HCT116 (cell line): ENCODE measurements at regions not wholly inside any gene's neighbourhood (a gene's known extent, or its start where the extent isn't known, plus 50 kb on each side); places are given as distances from the start of the nearest gene placed in this dataset.

ENCODE experiments used
- ATAC-seq: fragments of 200-7000 bp; cut with Tn5 transposase; 2 replicates; pipeline ENCODE4 v1.9.1; 2020; ENCODE audit warnings: mild to moderate bottlenecking, moderate library complexity
- BruUV-seq: library from RNA; stranded (reverse); fragments of 400-500 nt; replicated peaks from 2 replicates; lab custom pipeline; 2021; lab: Mats Ljungman, UMichigan
- CTCF ChIA-PET: fragments of 300-600 bp; sonication (Branson Sonifier 250); formaldehyde crosslinking; loops from one replicate; lab custom pipeline; 2021; ENCODE audit warnings: antibody characterized with exemption; lab: Charles Lee
- POLR2A ChIA-PET: fragments of 300-600, 350-600 bp; sonication (Branson Sonifier 250); formaldehyde crosslinking; loops from one replicate; lab custom pipeline; 2021; ENCODE audit warnings: antibody characterized with exemption; lab: Charles Lee
- RAD21 ChIA-PET, 2 experiments: fragments of 300-600 bp; sonication (Branson Sonifier 250); formaldehyde crosslinking; loops; one replicate each; lab custom pipeline; 2023; ENCODE audit warnings: low total read pairs in 2 of 2; ENCODE audit not compliant: uncharacterized antibody in 2 of 2, unreplicated experiment in 2 of 2, low non-redundant PET in 1 of 2; lab: Charles Lee
- DNase-seq: peaks from one replicate; pipeline ENCODE4 v3.0.0-alpha.2; 2010; ENCODE audit warnings: low read depth, low spot score
- H2AFZ ChIP-seq: fragments of 200-600 bp; shearing (Covaris generic), sonication (generic); 2 replicates; pipeline ENCODE4 v1.6.1; 2017; ENCODE audit warnings: low read depth, mixed run types, mixed read lengths, antibody characterized with exemption, low read length; ENCODE audit not compliant: poor library complexity, severe bottlenecking
- H3K27ac ChIP-seq: 2 replicates; pipeline ENCODE4 v1.5.1; 2012; ENCODE audit warnings: low read depth, low read length
- H3K27me3 ChIP-seq: fragments of 200-600 bp; sonication (generic); 2 replicates; pipeline ENCODE4 v1.6.1; 2016; ENCODE audit warnings: mixed run types, low read length, mixed read lengths; ENCODE audit not compliant: insufficient read depth
- H3K36me3 ChIP-seq, 2 experiments: fragments of 200-500 bp in 1 of 2; fragments of 200-600 bp in 1 of 2; sonication (Bioruptor generic) in 1 of 2; sonication (generic) in 1 of 2; 2 replicates each; pipeline versions ENCODE4 v1.5.1 to v1.6.1; 2014 to 2016; ENCODE audit warnings: low read length in 2 of 2, inconsistent platforms in 1 of 2, mixed read lengths in 1 of 2, mixed run types in 1 of 2; ENCODE audit not compliant: insufficient read depth in 2 of 2, control insufficient read depth in 1 of 2
- H3K4me1 ChIP-seq, 2 experiments: fragments of 200-600 bp in 1 of 2; sonication (generic) in 1 of 2; 2 replicates each; pipeline versions ENCODE4 v1.5.1 to v1.6.1; 2012 to 2017; ENCODE audit warnings: low read length in 2 of 2, inconsistent platforms in 1 of 2, mild to moderate bottlenecking in 1 of 2, mixed read lengths in 1 of 2, mixed run types in 1 of 2, moderate library complexity in 1 of 2; ENCODE audit not compliant: insufficient read depth in 2 of 2, control insufficient read depth in 1 of 2
- H3K4me2 ChIP-seq: fragments of 200-600 bp; sonication (generic); 2 replicates; pipeline ENCODE4 v1.6.1; 2017; ENCODE audit warnings: mixed run types, low read length, mixed read lengths
- H3K4me3 ChIP-seq, 2 experiments: fragments of 200-600 bp in 1 of 2; sonication (generic) in 1 of 2; replicated peaks in 1 of 2; 2 replicates each; pipeline ENCODE4 v1.5.1; 2011 to 2016; ENCODE audit warnings: low read length in 2 of 2, control low read depth in 1 of 2, low read depth in 1 of 2, mild to moderate bottlenecking in 1 of 2, mixed read lengths in 1 of 2, mixed run types in 1 of 2
- H3K79me2 ChIP-seq: fragments of 200-600 bp; sonication (generic); 2 replicates; pipeline ENCODE4 v1.6.1; 2017; ENCODE audit warnings: mild to moderate bottlenecking, mixed run types, low read length, moderate library complexity, mixed read lengths; ENCODE audit not compliant: insufficient read depth
- H3K9ac ChIP-seq: fragments of 200-600 bp; sonication (generic); 2 replicates; pipeline ENCODE4 v1.6.1; 2016; ENCODE audit warnings: low read length, mixed read lengths
- H3K9me2 ChIP-seq: fragments of 200-600 bp; sonication (generic), shearing (Covaris generic); 2 replicates; pipeline ENCODE4 v1.6.1; 2017; ENCODE audit warnings: mixed run types, mild to moderate bottlenecking, moderate library complexity; ENCODE audit not compliant: insufficient read depth
- H3K9me3 ChIP-seq, 2 experiments: fragments of 200-500 bp in 1 of 2; fragments of 200-600 bp in 1 of 2; sonication (Bioruptor generic) in 1 of 2; sonication (generic) in 1 of 2; 2 replicates each; pipeline ENCODE4 v1.6.1; 2014 to 2017; ENCODE audit warnings: low read length in 2 of 2, mixed read lengths in 2 of 2, inconsistent platforms in 1 of 2, low read depth in 1 of 2, mild to moderate bottlenecking in 1 of 2, mixed run types in 1 of 2, moderate library complexity in 1 of 2; ENCODE audit not compliant: control insufficient read depth in 1 of 2, insufficient read depth in 1 of 2
- H4K20me1 ChIP-seq: fragments of 200-600 bp; sonication (generic), shearing (Covaris generic); 2 replicates; pipeline ENCODE4 v1.6.1; 2017; ENCODE audit warnings: mixed run types, mild to moderate bottlenecking, moderate library complexity; ENCODE audit not compliant: insufficient read depth
- CEBPB ChIP-seq: IDR thresholded peaks from 2 replicates; pipeline ENCODE4 v1.6.1; 2012; ENCODE audit warnings: low read depth
- EGR1 ChIP-seq: IDR thresholded peaks from 2 replicates; pipeline ENCODE4 v1.6.1; 2012; ENCODE audit warnings: low read depth
- ELF1 ChIP-seq: IDR thresholded peaks from 2 replicates; pipeline ENCODE4 v1.6.1; 2012; ENCODE audit warnings: low read depth, borderline replicate concordance
- EZH2 ChIP-seq: fragments of 200-600 bp; sonication (generic); IDR thresholded peaks from 2 replicates; pipeline ENCODE4 v1.6.1; 2017; ENCODE audit warnings: antibody characterized with exemption, mixed run types
- FOSL1 ChIP-seq: IDR thresholded peaks from 2 replicates; pipeline ENCODE4 v1.6.1; 2012; ENCODE audit warnings: low read depth
- JUND ChIP-seq: IDR thresholded peaks from 2 replicates; pipeline ENCODE4 v1.6.1; 2012
- POLR2A ChIP-seq: IDR thresholded peaks from 2 replicates; pipeline ENCODE4 v1.7.0; 2011; ENCODE audit warnings: borderline replicate concordance; ENCODE audit not compliant: insufficient read depth, insufficient read length; ENCODE audit errors: extremely low read depth
- RAD21 ChIP-seq: IDR thresholded peaks from 2 replicates; pipeline ENCODE4 v1.6.1; 2012; ENCODE audit warnings: low read depth, mild to moderate bottlenecking
- SIN3A ChIP-seq: IDR thresholded peaks from 2 replicates; pipeline ENCODE4 v1.6.1; 2012; ENCODE audit warnings: low read depth
- SP1 ChIP-seq: IDR thresholded peaks from 2 replicates; pipeline ENCODE4 v1.6.1; 2012; ENCODE audit warnings: low read depth
- SRF ChIP-seq: IDR thresholded peaks from 2 replicates; pipeline ENCODE4 v1.6.1; 2012; ENCODE audit warnings: low read depth
- TCF7L2 ChIP-seq: IDR thresholded peaks from 2 replicates; pipeline ENCODE4 v1.7.0; 2011; ENCODE audit warnings: borderline replicate concordance, inconsistent platforms; ENCODE audit not compliant: insufficient read depth, insufficient read length; ENCODE audit errors: extremely low read depth
- YY1 ChIP-seq: IDR thresholded peaks from 2 replicates; pipeline ENCODE4 v1.6.1; 2011; ENCODE audit warnings: low read length, low read depth, moderate library complexity, mild to moderate bottlenecking; ENCODE audit not compliant: insufficient replicate concordance; ENCODE audit errors: extremely low read depth
- ZFX ChIP-seq: fragments of 450-650 bp; IDR thresholded peaks from 2 replicates; pipeline ENCODE4 v1.6.1; 2017
- ZNF274 ChIP-seq: fragments of 200-500 bp; sonication (Bioruptor generic); IDR thresholded peaks from 2 replicates; pipeline ENCODE4 v1.6.1; 2014; ENCODE audit warnings: mild to moderate bottlenecking, low read depth, low read length, inconsistent platforms
- intact Hi-C: fragments of 100-400 bp; cut with micrococcal nuclease; formaldehyde crosslinking; loops from 2 replicates; pipeline ENCODE4 v1.10.0; 2022
- TF ChIP-seq, protein P1 (sequence below): IDR thresholded peaks from 2 replicates; pipeline ENCODE4 v1.6.1; 2011; ENCODE audit warnings: mild to moderate bottlenecking, low read length, moderate library complexity; ENCODE audit not compliant: insufficient replicate concordance; ENCODE audit errors: extremely low read depth
- TF ChIP-seq, protein P2 (sequence below): IDR thresholded peaks from 2 replicates; pipeline ENCODE4 v1.6.1; 2012
- TF ChIP-seq, protein P3 (sequence below): IDR thresholded peaks from 2 replicates; pipeline ENCODE4 v1.6.1; 2012; ENCODE audit warnings: low read depth
- TF ChIP-seq, protein P4 (sequence below): IDR thresholded peaks from 2 replicates; pipeline ENCODE4 v1.6.1; 2012

DNA sequence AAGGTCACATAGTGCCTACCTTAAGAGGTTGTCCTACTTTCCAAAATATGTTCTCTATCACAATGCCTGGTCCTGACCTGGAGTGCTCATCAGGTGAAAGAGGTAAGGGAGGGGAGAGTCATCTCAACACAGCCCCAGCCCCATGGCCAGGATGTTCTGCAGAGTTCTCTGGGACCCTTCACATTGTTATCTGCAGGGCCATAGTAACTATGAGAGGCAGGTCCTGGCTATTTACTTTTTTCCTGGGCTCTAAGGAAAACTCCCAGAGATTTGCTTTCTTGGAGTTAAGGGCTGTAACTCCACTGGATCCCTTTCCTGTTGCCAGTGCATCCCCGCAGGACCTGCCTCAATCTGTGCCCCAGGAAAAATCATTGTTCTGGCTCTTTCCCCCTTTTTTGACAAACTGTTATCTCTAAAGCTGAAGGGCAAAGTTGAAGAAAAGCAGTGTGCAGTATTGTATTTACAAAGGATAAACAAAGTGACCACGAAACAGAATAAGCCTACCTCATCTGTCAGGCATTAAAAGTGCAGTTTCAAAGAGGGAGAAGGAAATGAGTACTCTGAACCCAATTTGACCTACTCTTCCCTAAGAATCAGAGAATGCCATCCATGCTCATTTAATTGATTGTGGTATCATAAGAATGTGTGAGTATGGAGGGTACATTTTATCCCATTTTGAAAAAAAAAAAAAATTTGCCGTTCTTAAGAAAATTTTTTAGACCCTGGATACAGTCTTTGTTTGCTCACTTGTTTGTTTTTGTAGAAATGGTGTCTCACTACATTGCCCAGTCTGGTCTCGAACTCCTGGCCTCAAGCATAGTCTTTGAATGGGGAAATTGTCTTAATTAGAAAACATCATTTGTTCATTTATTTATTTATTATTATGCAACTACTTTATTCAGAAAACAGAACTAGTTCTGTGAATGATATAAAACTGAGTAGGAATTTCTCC is 149.6 kb downstream of the RHOU start:
- RAD21 ChIA-PET = no interaction called here
- BruUV-seq = no TSS peak
- H3K9ac ChIP-seq = no peak overlapping the region
- intact Hi-C loops = no loop called here
- no peak overlapping the region for H3K27ac ChIP-seq
- no peaks in the 10 kb centered on the region for H3K4me1 ChIP-seq
- POLR2A ChIA-PET = no interaction called here
- DNase-seq (no peak), ATAC-seq (no peak)
- H3K79me2 ChIP-seq = no peaks in the 10 kb centered on the region
- no peaks in the 10 kb centered on the region for H4K20me1 ChIP-seq
- CTCF ChIA-PET = no interaction called here
- H2AFZ ChIP-seq = no peak overlapping the region
- no peaks in the 10 kb centered on the region for H3K36me3 ChIP-seq
- H3K9me2 ChIP-seq = no peaks in the 10 kb centered on the region
- no peak overlapping the region for H3K4me3 ChIP-seq
- no peaks in the 10 kb centered on the region for H3K27me3 ChIP-seq
- TF ChIP-seq ZFX (no peak), POLR2A (no peak), SRF (no peak), ELF1 (no peak), SIN3A (no peak), FOSL1 (no peak), CEBPB (no peak), EZH2 (no peak), SP1 (no peak), ZNF274 (no peak), RAD21 (no peak), TCF7L2 (no peak), EGR1 (no peak), JUND (no peak), YY1 (no peak)
- TF ChIP-seq, protein P1, sequence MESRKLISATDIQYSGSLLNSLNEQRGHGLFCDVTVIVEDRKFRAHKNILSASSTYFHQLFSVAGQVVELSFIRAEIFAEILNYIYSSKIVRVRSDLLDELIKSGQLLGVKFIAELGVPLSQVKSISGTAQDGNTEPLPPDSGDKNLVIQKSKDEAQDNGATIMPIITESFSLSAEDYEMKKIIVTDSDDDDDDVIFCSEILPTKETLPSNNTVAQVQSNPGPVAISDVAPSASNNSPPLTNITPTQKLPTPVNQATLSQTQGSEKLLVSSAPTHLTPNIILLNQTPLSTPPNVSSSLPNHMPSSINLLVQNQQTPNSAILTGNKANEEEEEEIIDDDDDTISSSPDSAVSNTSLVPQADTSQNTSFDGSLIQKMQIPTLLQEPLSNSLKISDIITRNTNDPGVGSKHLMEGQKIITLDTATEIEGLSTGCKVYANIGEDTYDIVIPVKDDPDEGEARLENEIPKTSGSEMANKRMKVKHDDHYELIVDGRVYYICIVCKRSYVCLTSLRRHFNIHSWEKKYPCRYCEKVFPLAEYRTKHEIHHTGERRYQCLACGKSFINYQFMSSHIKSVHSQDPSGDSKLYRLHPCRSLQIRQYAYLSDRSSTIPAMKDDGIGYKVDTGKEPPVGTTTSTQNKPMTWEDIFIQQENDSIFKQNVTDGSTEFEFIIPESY = no peak
- TF ChIP-seq, protein P2, sequence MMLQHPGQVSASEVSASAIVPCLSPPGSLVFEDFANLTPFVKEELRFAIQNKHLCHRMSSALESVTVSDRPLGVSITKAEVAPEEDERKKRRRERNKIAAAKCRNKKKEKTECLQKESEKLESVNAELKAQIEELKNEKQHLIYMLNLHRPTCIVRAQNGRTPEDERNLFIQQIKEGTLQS = no peak
- TF ChIP-seq, protein P3, sequence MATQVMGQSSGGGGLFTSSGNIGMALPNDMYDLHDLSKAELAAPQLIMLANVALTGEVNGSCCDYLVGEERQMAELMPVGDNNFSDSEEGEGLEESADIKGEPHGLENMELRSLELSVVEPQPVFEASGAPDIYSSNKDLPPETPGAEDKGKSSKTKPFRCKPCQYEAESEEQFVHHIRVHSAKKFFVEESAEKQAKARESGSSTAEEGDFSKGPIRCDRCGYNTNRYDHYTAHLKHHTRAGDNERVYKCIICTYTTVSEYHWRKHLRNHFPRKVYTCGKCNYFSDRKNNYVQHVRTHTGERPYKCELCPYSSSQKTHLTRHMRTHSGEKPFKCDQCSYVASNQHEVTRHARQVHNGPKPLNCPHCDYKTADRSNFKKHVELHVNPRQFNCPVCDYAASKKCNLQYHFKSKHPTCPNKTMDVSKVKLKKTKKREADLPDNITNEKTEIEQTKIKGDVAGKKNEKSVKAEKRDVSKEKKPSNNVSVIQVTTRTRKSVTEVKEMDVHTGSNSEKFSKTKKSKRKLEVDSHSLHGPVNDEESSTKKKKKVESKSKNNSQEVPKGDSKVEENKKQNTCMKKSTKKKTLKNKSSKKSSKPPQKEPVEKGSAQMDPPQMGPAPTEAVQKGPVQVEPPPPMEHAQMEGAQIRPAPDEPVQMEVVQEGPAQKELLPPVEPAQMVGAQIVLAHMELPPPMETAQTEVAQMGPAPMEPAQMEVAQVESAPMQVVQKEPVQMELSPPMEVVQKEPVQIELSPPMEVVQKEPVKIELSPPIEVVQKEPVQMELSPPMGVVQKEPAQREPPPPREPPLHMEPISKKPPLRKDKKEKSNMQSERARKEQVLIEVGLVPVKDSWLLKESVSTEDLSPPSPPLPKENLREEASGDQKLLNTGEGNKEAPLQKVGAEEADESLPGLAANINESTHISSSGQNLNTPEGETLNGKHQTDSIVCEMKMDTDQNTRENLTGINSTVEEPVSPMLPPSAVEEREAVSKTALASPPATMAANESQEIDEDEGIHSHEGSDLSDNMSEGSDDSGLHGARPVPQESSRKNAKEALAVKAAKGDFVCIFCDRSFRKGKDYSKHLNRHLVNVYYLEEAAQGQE = no peak
- TF ChIP-seq, protein P4, sequence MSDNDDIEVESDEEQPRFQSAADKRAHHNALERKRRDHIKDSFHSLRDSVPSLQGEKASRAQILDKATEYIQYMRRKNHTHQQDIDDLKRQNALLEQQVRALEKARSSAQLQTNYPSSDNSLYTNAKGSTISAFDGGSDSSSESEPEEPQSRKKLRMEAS = no peak
- H3K4me2 ChIP-seq = no peak overlapping the region
- H3K9me3 ChIP-seq = no peaks in the 10 kb centered on the region
